NCI-H2227 (cell line): ENCODE measurements at regions not wholly inside any gene's neighbourhood (a gene's known extent, or its start where the extent isn't known, plus 50 kb on each side); places are given as distances from the start of the nearest gene placed in this dataset.

Source experiments
- DNase-seq: peaks from one replicate; lab custom pipeline; 2025; ENCODE audit not compliant: unreplicated experiment; lab: John Stamatoyannopoulos, UW

GRCh38 chr14:66101662-66102061 lies 384.5 kb upstream of the CCDC196 start:
- no peak for DNase-seq

- no peak for DNase-seq
Observed at GRCh38 chr14:66104486-66104885, 381.7 kb upstream of the CCDC196 start.

GRCh38 chr14:66105815-66106214 lies 380.4 kb upstream of the CCDC196 start:
- no peak for DNase-seq

- no peak for DNase-seq
Observed at GRCh38 chr14:66109426-66109825, 376.7 kb upstream of the CCDC196 start.

- no peak for DNase-seq
Observed at GRCh38 chr14:66111891-66112290, 374.3 kb upstream of the CCDC196 start.

GRCh38 chr14:66114071-66114470 lies 372.1 kb upstream of the CCDC196 start:
- DNase-seq = no peak

GRCh38 chr14:66115740-66116502 lies 370.2 kb upstream of the CCDC196 start:
- no peak for DNase-seq

GRCh38 chr14:66116732-66117131 lies 369.4 kb upstream of the CCDC196 start:
- no peak for DNase-seq

- DNase-seq = no peak
Observed at GRCh38 chr14:66117600-66117999, 368.6 kb upstream of the CCDC196 start.

- DNase-seq = no peak
Observed at GRCh38 chr14:66119606-66120231, 366.5 kb upstream of the CCDC196 start.

- DNase-seq = no peak
Observed at GRCh38 chr14:66120402-66120801, 365.8 kb upstream of the CCDC196 start.

- no peak for DNase-seq
Observed at GRCh38 chr14:66121859-66122258, 364.3 kb upstream of the CCDC196 start.

GRCh38 chr14:66129224-66129623 lies 356.9 kb upstream of the CCDC196 start:
- DNase-seq = no peak

- DNase-seq = no peak
Observed at GRCh38 chr14:66131111-66131510, 355.1 kb upstream of the CCDC196 start.

GRCh38 chr14:66133666-66134065 lies 352.5 kb upstream of the CCDC196 start:
- no peak for DNase-seq

- DNase-seq = no peak
Observed at GRCh38 chr14:66135831-66136230, 350.3 kb upstream of the CCDC196 start.

- peak; percentile 16 for DNase-seq
Observed at GRCh38 chr14:66137081-66137480, 349.1 kb upstream of the CCDC196 start.

GRCh38 chr14:66139432-66139831 lies 346.7 kb upstream of the CCDC196 start:
- DNase-seq = no peak

- DNase-seq = no peak
Observed at GRCh38 chr14:66140213-66140918, 345.8 kb upstream of the CCDC196 start.

GRCh38 chr14:66140963-66141362 lies 345.2 kb upstream of the CCDC196 start:
- DNase-seq = no peak

- DNase-seq = no peak
Observed at GRCh38 chr14:66141733-66142132, 344.4 kb upstream of the CCDC196 start.
